ENCODE measurements at regions not wholly inside any gene's neighbourhood (a gene's known extent, or its start where the extent isn't known, plus 50 kb on each side); places are given as distances from the start of the nearest gene placed in this dataset.

DNA sequence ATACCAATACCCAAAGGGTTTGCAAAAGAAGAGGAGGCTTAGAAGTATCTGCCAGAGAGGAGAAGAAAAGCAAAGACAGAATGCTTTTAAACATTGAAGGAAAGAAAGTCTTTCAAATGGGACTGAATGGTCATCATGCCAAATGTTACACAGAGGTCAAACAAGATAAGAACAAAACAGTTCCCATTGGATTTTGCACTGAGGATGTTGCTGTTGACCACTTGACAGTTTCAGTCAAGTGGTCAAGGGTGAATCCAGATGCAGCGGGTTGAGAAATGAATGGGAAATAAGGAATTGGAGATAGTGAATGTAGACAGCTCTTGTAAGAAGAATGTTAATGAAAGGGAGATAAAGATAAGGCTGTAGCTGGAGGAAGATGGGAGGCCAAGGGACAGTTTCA, 64.8 kb upstream of the FGG start:
- DNase-seq = no peak

DNA sequence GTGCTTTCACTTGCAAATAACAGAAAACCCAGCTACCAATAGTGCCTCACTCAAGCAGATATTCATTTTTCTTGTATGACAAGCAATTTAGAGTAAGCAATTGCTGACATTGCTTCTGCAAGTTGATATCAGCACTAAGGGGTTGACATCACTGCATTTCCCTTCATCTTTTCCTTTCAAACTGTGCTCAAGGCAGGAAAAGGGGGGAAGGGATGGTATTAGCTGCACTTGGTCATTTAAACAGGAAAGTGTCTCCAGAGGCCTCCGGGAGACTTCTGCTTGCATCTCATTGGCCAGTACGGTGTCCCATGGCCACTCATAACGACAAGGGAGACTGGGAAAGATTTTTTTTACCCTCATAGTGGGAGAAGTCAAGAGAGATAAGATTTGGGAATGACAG, 65.5 kb upstream of the FGG start:
- no peak for DNase-seq

DNA sequence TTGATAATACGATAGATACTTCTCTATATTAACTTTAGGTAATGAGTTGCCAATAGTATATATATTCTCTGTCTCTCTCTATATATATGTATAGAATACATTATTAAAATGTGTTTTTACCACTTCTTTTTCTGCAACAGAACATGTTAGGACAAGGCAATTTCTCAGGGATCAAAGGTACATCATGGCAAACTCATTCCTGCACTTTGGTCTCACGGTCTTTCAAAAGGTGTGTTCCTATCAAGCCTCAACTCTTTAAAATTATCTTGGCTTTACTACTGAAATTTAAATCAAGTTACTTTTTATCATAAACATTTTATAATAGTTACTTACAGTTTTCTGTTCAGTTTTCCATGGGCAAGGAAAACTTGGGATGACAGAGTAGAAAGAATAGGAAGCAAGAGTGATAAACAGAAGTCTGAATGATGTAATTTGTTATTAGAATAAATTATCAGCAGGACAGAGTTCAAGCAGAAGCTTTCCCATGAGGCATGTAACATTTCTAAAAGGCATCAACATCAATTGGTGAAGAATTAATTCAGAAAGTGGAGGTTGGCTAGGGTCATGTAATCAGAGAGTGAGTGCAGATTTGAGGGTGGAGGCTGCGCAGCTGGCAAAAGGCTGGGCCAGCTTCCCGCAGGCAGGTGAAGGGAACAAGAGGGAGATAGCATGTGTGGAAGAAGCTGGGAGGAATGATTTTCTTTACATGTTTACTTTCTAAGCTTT, 59.7 kb upstream of the LRAT start:
- no peak for DNase-seq

DNA sequence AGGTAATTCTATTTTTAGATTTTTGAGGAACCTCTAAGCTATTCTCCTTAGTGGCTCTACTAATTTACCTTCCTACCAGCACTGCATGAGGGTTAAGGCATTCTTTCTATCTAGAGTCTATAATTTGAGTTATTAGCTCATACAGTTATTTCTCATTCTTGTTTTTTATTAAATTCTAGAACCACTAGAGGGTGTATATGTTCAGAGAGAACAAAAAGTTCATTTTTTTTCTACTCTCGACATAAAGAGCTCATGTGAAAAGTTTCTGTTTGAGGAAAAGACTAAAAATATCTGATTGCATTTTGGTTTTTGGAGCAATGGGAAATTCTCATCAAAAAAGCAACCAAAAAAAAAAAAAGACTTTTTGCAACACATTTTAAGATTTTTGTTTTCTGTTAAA, 57.0 kb upstream of the LRAT start:
- no peak for DNase-seq

DNA sequence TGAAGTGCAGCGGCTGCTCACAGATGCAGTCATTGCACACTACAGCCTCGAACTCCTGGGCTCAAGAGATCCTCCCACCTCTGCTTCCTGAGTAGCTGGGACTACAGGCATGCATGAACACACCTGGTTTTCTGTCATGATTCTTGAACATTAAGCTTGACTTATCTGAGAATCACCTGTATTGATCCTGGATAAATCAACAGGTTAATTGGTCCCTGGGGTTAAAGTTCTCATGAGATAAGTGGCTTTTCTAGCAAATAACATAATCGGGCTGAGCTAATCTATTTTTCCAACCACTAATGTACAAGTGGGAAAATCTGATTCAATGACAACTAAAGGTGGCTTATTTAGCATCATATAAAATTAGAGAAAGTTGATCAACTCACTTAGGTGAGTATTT, 56.0 kb upstream of the LRAT start:
- DNase-seq = no peak

DNA sequence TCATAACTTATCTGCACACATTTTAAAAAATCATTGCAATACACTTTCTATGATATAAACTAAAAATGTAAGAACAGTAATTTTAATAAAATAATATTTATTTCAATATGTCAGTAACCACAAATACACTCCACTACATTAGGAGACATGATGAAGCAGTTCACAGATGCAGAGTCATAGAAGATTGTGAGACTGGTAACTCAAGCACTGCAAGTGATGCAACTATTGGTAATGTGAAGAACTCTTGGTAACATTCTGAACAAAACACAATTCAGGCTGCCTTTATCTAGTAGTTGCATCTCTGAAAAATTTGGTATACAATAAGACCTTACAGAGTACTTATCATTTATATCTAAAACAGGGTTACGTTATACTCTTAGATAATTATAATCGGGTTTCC, 52.6 kb upstream of the LRAT start:
- DNase-seq = peak; percentile 1

DNA sequence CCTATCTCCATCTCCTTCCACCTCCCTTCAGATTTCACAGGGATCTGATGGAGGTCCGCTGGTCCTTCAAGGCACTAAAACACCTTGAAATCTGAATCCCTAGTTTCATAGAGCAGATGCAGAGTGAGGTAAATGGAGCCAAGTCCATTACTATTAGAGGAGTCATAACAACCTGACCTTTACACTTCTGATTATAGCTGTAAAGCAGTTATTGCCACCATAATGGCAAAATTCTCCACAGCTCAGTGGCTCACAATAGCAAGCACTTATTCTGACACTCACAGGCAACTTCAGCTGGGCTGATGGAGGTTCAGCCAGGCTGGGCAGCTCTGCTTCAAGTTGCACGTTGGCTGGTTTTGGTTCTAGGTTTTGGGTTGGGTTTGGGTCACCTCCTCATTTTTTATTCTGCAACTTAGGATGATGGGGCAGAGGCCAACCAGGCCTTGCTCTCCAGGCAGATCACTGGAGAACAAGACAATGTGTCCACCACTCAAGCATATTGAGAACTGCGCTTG, 51.4 kb upstream of the LRAT start:
- DNase-seq = no peak

All from fibroblast of skin of abdomen (primary cell).